Neural progenitor cell (in vitro differentiated cells): ENCODE measurements at regions not wholly inside any gene's neighbourhood (a gene's known extent, or its start where the extent isn't known, plus 50 kb on each side); places are given as distances from the start of the nearest gene placed in this dataset.

Experiments used
- EZH2phosphoT487 ChIP-seq: fragments of 200-600 bp; sonication (generic); IDR thresholded peaks from 2 replicates; pipeline ENCODE4 v1.6.1; 2017; ENCODE audit warnings: antibody characterized with exemption
- TF ChIP-seq, protein P1 (sequence below): fragments of 200-600 bp; sonication (generic); IDR thresholded peaks from 2 replicates; pipeline ENCODE4 v1.5.1; 2017; ENCODE audit warnings: antibody characterized with exemption, mild to moderate bottlenecking

DNA sequence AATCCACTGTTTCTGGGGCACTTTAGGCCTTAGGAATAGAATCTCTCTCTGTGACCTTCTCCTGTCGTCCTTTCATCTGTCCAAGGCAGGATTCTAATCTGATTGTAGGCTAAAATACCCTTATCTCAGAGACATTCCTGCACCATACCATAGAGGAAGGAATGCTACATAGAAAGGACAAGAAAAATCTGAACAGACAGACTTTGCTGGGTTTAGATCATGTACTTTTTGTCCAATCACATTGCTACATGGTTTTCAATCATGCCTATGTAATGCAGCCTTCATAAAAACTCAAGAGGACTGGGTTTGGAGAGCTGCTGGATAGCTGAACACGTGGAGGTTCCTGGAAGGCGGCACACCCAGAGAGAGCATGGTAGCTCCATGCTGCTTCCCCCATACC is 378.5 kb upstream of the SEMA6D start:
- TF ChIP-seq, protein P1, sequence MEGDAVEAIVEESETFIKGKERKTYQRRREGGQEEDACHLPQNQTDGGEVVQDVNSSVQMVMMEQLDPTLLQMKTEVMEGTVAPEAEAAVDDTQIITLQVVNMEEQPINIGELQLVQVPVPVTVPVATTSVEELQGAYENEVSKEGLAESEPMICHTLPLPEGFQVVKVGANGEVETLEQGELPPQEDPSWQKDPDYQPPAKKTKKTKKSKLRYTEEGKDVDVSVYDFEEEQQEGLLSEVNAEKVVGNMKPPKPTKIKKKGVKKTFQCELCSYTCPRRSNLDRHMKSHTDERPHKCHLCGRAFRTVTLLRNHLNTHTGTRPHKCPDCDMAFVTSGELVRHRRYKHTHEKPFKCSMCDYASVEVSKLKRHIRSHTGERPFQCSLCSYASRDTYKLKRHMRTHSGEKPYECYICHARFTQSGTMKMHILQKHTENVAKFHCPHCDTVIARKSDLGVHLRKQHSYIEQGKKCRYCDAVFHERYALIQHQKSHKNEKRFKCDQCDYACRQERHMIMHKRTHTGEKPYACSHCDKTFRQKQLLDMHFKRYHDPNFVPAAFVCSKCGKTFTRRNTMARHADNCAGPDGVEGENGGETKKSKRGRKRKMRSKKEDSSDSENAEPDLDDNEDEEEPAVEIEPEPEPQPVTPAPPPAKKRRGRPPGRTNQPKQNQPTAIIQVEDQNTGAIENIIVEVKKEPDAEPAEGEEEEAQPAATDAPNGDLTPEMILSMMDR: no peak
- TF ChIP-seq EZH2phosphoT487: no peak
